Gastroesophageal sphincter (tissue), 4 donors: ENCODE measurements at regions not wholly inside any gene's neighbourhood (a gene's known extent, or its start where the extent isn't known, plus 50 kb on each side); places are given as distances from the start of the nearest gene placed in this dataset.

Experiments
- ATAC-seq: fragments of 150-250 bp; one replicate; pipeline ENCODE4 v1.9.1; 2016; ENCODE audit warnings: mild to moderate bottlenecking, moderate library complexity
- H3K27ac ChIP-seq, 4 donors: fragments of 200-600 bp; sonication (generic) in 3 of 4; 1 replicate in 3 of 4; 2 replicates in 1 of 4; pipeline ENCODE4 v1.5.1; 2016 to 2019
- H3K27me3 ChIP-seq: fragments of 200-600 bp; sonication (generic); one replicate; pipeline ENCODE4 v1.5.1; 2019
- H3K36me3 ChIP-seq, 2 donors: fragments of 200-600 bp; sonication (generic); one replicate each; pipeline ENCODE4 v1.5.1; 2019; ENCODE audit warnings: control low read depth in 1 of 2
- H3K4me1 ChIP-seq, 3 donors: fragments of 200-600 bp; sonication (generic); 1 replicate in 2 of 3; 2 replicates in 1 of 3; pipeline ENCODE4 v1.5.1; 2016 to 2019; ENCODE audit warnings: control low read depth in 2 of 3
- H3K4me3 ChIP-seq, 2 donors: fragments of 200-600 bp; sonication (generic); one replicate each; pipeline ENCODE4 v1.5.1; 2019; ENCODE audit warnings: mild to moderate bottlenecking in 1 of 2, moderate library complexity in 1 of 2
- H3K9me3 ChIP-seq, 3 donors: fragments of 200-600 bp; sonication (generic); one replicate each; pipeline ENCODE4 v1.5.1; 2017 to 2019; ENCODE audit warnings: control low read depth in 2 of 3
- CTCF ChIP-seq, 4 experiments: fragments of 200-600 bp in 2 of 4; fragments of 450-650 bp in 2 of 4; sonication (generic) in 1 of 4; IDR thresholded peaks; one replicate each; pipeline ENCODE4 v1.5.1; 2017 to 2019; ENCODE audit warnings: antibody characterized with exemption in 4 of 4, mild to moderate bottlenecking in 2 of 4, moderate library complexity in 2 of 4
- EP300 ChIP-seq: sonication (generic); formaldehyde crosslinking; IDR thresholded peaks from one replicate; pipeline ENCODE4 v1.6.1; 2017; ENCODE audit warnings: antibody characterized with exemption, mild to moderate bottlenecking
- POLR2A ChIP-seq, 2 donors: fragments of 450-650 bp; IDR thresholded peaks; one replicate each; pipeline ENCODE4 v1.6.1; 2017; ENCODE audit warnings: antibody characterized with exemption in 2 of 2, mild to moderate bottlenecking in 2 of 2, moderate library complexity in 1 of 2
- POLR2AphosphoS5 ChIP-seq: sonication (generic); formaldehyde crosslinking; IDR thresholded peaks from one replicate; pipeline ENCODE4 v1.6.1; 2017; ENCODE audit warnings: antibody characterized with exemption
- WGBS, 2 donors: methylation state at CpG; one replicate each; pipeline ENCODE4 v1.1.5; 2018; ENCODE audit warnings: low coverage in 1 of 2; 5-methylcytosine and 5-hydroxymethylcytosine counted together

- no peaks in the 10 kb centered on the region for H3K27me3 ChIP-seq
- H3K36me3 ChIP-seq = no peaks in the 10 kb centered on the region
- ATAC-seq = no peak
- WGBS, 2 donors = 81 to 94% methylated on average over 2 to 5 of the region's 5 CpGs
- H3K27ac ChIP-seq = no peak overlapping the region
- TF ChIP-seq CTCF (IDR thresholded peaks at IDR 0.05) = no peak
- TF ChIP-seq POLR2A (IDR thresholded peaks at IDR 0.05) = no peak
- TF ChIP-seq POLR2AphosphoS5 = no peak
- TF ChIP-seq EP300 = no peak
- H3K9me3 ChIP-seq = no peaks in the 10 kb centered on the region
- no peak overlapping the region for H3K4me3 ChIP-seq
- no peaks in the 10 kb centered on the region for H3K4me1 ChIP-seq
Measured at GRCh38 chr1:60835649-60836048, 246.7 kb upstream of the NFIA start.

DNA sequence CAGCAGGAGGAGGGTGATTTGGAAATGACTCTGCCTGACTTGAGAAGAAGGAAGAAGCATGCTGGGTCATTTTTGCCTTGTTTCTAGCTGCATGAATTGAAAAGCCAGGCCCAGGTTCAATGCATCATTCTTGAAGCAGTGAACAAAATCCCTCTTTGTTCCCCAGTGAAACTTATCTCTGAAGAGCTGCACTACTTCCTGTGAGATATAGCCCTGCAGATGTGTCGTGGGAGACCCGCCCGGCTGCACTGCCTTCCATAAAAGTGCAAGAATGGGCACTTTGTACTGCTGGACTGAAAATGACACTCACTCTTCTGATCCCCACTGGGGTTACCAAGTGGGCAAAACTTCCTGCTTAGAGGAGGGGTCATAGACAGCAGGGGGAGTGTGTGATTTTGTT, 249.2 kb upstream of the NFIA start:
- Histone ChIP-seq H3K27me3 (no peaks in the 10 kb centered on the region), H3K36me3 (no peaks in the 10 kb centered on the region), H3K27ac (no peak overlapping the region), H3K4me3 (no peak overlapping the region), H3K4me1 (no peaks in the 10 kb centered on the region), H3K9me3 (no peaks in the 10 kb centered on the region)
- WGBS, 2 donors = 36% methylated on average over 3 of the region's 3 CpGs; no CpG with 5 or more reads in 1 of the 2 donors
- TF ChIP-seq EP300 = no peak
- no peak for TF ChIP-seq POLR2A (IDR thresholded peaks at IDR 0.05)
- TF ChIP-seq CTCF (IDR thresholded peaks at IDR 0.05) = no peak
- TF ChIP-seq POLR2AphosphoS5 = no peak
- no peak for ATAC-seq

DNA sequence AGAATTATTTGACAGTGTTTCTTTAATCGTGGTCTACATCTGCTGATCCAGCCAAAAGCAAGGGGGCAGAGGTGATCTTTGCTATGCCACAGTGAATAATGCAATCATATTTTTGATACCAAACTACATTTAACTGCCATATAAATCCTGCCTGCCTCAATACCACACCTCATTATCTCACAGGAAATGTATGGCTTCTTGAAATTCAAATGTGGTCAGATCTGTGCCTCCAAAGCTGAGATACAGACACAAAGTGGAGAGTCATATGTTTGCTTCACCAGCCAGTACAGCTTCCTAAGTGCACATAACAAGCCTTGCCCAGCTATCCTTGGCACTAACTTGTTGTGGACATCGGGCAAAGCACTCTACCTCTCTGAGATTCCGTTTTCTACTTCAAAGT, 250.0 kb upstream of the NFIA start:
- no peaks in the 10 kb centered on the region for H3K9me3 ChIP-seq
- H3K4me1 ChIP-seq = no peaks in the 10 kb centered on the region
- H3K36me3 ChIP-seq = no peaks in the 10 kb centered on the region
- 73 to 80% methylated on average over 3 of the region's 3 CpGs for WGBS, 2 donors
- TF ChIP-seq POLR2A (IDR thresholded peaks at IDR 0.05) = no peak
- TF ChIP-seq POLR2AphosphoS5 = no peak
- no peak for TF ChIP-seq EP300
- no peak for TF ChIP-seq CTCF (IDR thresholded peaks at IDR 0.05)
- H3K27ac ChIP-seq = no peak overlapping the region
- no peak for ATAC-seq
- H3K27me3 ChIP-seq = no peaks in the 10 kb centered on the region
- no peak overlapping the region for H3K4me3 ChIP-seq

- H3K9me3 ChIP-seq = no peaks in the 10 kb centered on the region
- ATAC-seq = no peak
- H3K36me3 ChIP-seq = no peaks in the 10 kb centered on the region
- H3K27ac ChIP-seq = no peak overlapping the region
- WGBS, 2 donors = 87 to 93% methylated on average over 3 of the region's 3 CpGs
- H3K4me1 ChIP-seq = no peaks in the 10 kb centered on the region
- no peak overlapping the region for H3K4me3 ChIP-seq
- TF ChIP-seq POLR2A (IDR thresholded peaks at IDR 0.05) = no peak
- TF ChIP-seq POLR2AphosphoS5 = no peak
- TF ChIP-seq EP300 = no peak
- no peak for TF ChIP-seq CTCF (IDR thresholded peaks at IDR 0.05)
- no peaks in the 10 kb centered on the region for H3K27me3 ChIP-seq
Measured at GRCh38 chr1:60831780-60832179, 250.6 kb upstream of the NFIA start.

GRCh38 chr1:60828944-60829343, 253.4 kb upstream of the NFIA start:
- H3K4me1 ChIP-seq = no peaks in the 10 kb centered on the region
- ATAC-seq = no peak
- no peak for TF ChIP-seq POLR2AphosphoS5
- TF ChIP-seq CTCF (IDR thresholded peaks at IDR 0.05) = no peak
- no peak for TF ChIP-seq POLR2A (IDR thresholded peaks at IDR 0.05)
- no peak for TF ChIP-seq EP300
- H3K27ac ChIP-seq = no peak overlapping the region
- no peaks in the 10 kb centered on the region for H3K36me3 ChIP-seq
- no peaks in the 10 kb centered on the region for H3K9me3 ChIP-seq
- 94 to 100% methylated on average over 3 of the region's 3 CpGs for WGBS, 2 donors
- no peak overlapping the region for H3K4me3 ChIP-seq
- H3K27me3 ChIP-seq = no peaks in the 10 kb centered on the region
